HepG2 (cell line): ENCODE measurements at regions not wholly inside any gene's neighbourhood (a gene's known extent, or its start where the extent isn't known, plus 50 kb on each side); places are given as distances from the start of the nearest gene placed in this dataset.
A peak's percentile ranks its signal among the peaks of the same experiment; 100 is the strongest.

ENCODE experiments used
- ARID4A ChIP-seq: sonication (generic); formaldehyde crosslinking; IDR thresholded peaks from 2 replicates; pipeline ENCODE4 v1.5.0; 2020; ENCODE audit warnings: mild to moderate bottlenecking, missing genetic modification reagents, borderline replicate concordance
- CHCHD3 ChIP-seq: sonication (generic); formaldehyde crosslinking; IDR thresholded peaks from 2 replicates; pipeline ENCODE4 v1.8.0; 2022; ENCODE audit warnings: mild to moderate bottlenecking, missing genetic modification reagents, moderate library complexity
- DR1 ChIP-seq: sonication (generic); formaldehyde crosslinking; IDR thresholded peaks from 2 replicates; pipeline ENCODE4 v1.8.0; 2021; ENCODE audit warnings: mild to moderate bottlenecking, missing genetic modification reagents, inconsistent platforms
- HBP1 ChIP-seq: IDR thresholded peaks from 2 replicates; pipeline ENCODE4 v1.6.1; 2016; ENCODE audit warnings: low read depth, control low read depth
- KDM6A ChIP-seq: IDR thresholded peaks from 2 replicates; pipeline ENCODE4 v1.6.1; 2016; ENCODE audit warnings: low read depth
- KLF6 ChIP-seq: IDR thresholded peaks from 2 replicates; pipeline ENCODE4 v1.8.0; 2016; ENCODE audit warnings: missing biosample characterization, missing genetic modification reagents
- MTF1 ChIP-seq: sonication (generic); formaldehyde crosslinking; IDR thresholded peaks from 2 replicates; pipeline ENCODE4 v1.5.0; 2020; ENCODE audit warnings: missing genetic modification reagents
- POLR2G ChIP-seq: fragments of 200-400 bp; formaldehyde crosslinking; IDR thresholded peaks from 2 replicates; pipeline ENCODE4 v1.6.1; 2018; ENCODE audit warnings: mild to moderate bottlenecking, low read depth, low read length, moderate library complexity
- PRDM4 ChIP-seq: sonication (generic); formaldehyde crosslinking; IDR thresholded peaks from 2 replicates; pipeline ENCODE4 v1.9.0; 2021; ENCODE audit warnings: missing genetic modification reagents, borderline replicate concordance
- RBM39 ChIP-seq: fragments of 200-400 bp; formaldehyde crosslinking; IDR thresholded peaks from one replicate; pipeline ENCODE4 v1.6.1; 2018; ENCODE audit warnings: antibody characterized with exemption, mild to moderate bottlenecking, low read depth, low read length; ENCODE audit not compliant: poor library complexity, severe bottlenecking
- SOX13 ChIP-seq, 3 experiments: fragments of 450-650 bp in 1 of 3; sonication (generic) in 1 of 3; formaldehyde crosslinking in 1 of 3; IDR thresholded peaks in 2 of 3; conservative IDR thresholded peaks in 1 of 3; 2 replicates each; pipeline versions ENCODE4 v1.5.0 to v1.6.1; 2016 to 2020; ENCODE audit warnings: antibody characterized with exemption in 1 of 3, mild to moderate bottlenecking in 1 of 3, missing compliant biosample characterization in 1 of 3, missing genetic modification reagents in 1 of 3, moderate library complexity in 1 of 3
- SOX6 ChIP-seq, 2 experiments: fragments of 450-650 bp in 1 of 2; sonication (generic) in 1 of 2; formaldehyde crosslinking in 1 of 2; IDR thresholded peaks; 2 replicates each; pipeline versions ENCODE4 v1.4.0 to v1.6.1; 2017 to 2020; ENCODE audit warnings: antibody characterized with exemption in 1 of 2, mild to moderate bottlenecking in 1 of 2, missing genetic modification reagents in 1 of 2
- SP2 ChIP-seq: sonication (generic); formaldehyde crosslinking; IDR thresholded peaks from 2 replicates; pipeline ENCODE4 v1.5.1; 2020; ENCODE audit warnings: mild to moderate bottlenecking, missing genetic modification reagents
- SRF ChIP-seq: IDR thresholded peaks from 2 replicates; pipeline ENCODE4 v1.6.1; 2011; ENCODE audit warnings: mild to moderate bottlenecking, low read depth, low read length, moderate library complexity
- TAF1 ChIP-seq: sonication (generic); formaldehyde crosslinking; IDR thresholded peaks from 2 replicates; pipeline ENCODE4 v1.4.0; 2020; ENCODE audit warnings: missing genetic modification reagents
- TEAD3 ChIP-seq: optimal IDR thresholded peaks from 2 replicates; pipeline ENCODE3; 2016; ENCODE audit warnings: borderline replicate concordance
- XRCC5 ChIP-seq: fragments of 200-400 bp; formaldehyde crosslinking; optimal IDR thresholded peaks from 2 replicates; pipeline ENCODE3; 2017; ENCODE audit warnings: mild to moderate bottlenecking, low read length
- ZBTB21 ChIP-seq: sonication (generic); formaldehyde crosslinking; IDR thresholded peaks from 2 replicates; pipeline ENCODE4 v1.4.0; 2020; ENCODE audit warnings: missing genetic modification reagents
- ZNF124 ChIP-seq: sonication (generic); formaldehyde crosslinking; IDR thresholded peaks from 2 replicates; pipeline ENCODE4 v1.4.0; 2020; ENCODE audit warnings: missing genetic modification reagents
- ZNF207 ChIP-seq: fragments of 450-650 bp; IDR thresholded peaks from 2 replicates; pipeline ENCODE4 v1.6.1; 2016; ENCODE audit warnings: antibody characterized with exemption, borderline replicate concordance
- ZNF24 ChIP-seq: fragments of 450-650 bp; IDR thresholded peaks from 2 replicates; pipeline ENCODE4 v1.6.1; 2017; ENCODE audit warnings: antibody characterized with exemption, mild to moderate bottlenecking
- ZNF430 ChIP-seq: sonication (generic); formaldehyde crosslinking; IDR thresholded peaks from 2 replicates; pipeline ENCODE4 v1.9.0; 2021; ENCODE audit warnings: mild to moderate bottlenecking, missing genetic modification reagents
- ZNF460 ChIP-seq: sonication (generic); formaldehyde crosslinking; IDR thresholded peaks from 2 replicates; pipeline ENCODE4 v1.5.1; 2020; ENCODE audit warnings: missing genetic modification reagents, mild to moderate bottlenecking, borderline replicate concordance
- ZSCAN12 ChIP-seq: sonication (generic); formaldehyde crosslinking; IDR thresholded peaks from 2 replicates; pipeline ENCODE4 v1.9.0; 2021; ENCODE audit warnings: mild to moderate bottlenecking, missing genetic modification reagents

- no peak for TF ChIP-seq DR1
- no peak for TF ChIP-seq CHCHD3
- TF ChIP-seq MTF1 (CRISPR knock-in tag): no peak
- no peak for TF ChIP-seq ZNF430 (CRISPR knock-in tag)
- no peak for TF ChIP-seq XRCC5
- no peak for TF ChIP-seq ZNF207
- no peak for TF ChIP-seq POLR2G
- TF ChIP-seq ARID4A (CRISPR knock-in tag): no peak; the same call in 1 of the 2 replicates
- TF ChIP-seq ZNF124 (CRISPR knock-in tag): no peak
- TF ChIP-seq SP2 (CRISPR knock-in tag): no peak
- TF ChIP-seq RBM39: no peak
- peak; percentile 46 for TF ChIP-seq TEAD3
- TF ChIP-seq ZNF460 (CRISPR knock-in tag): no peak
- TF ChIP-seq HBP1 (CRISPR knock-in tag): no peak
- no peak for TF ChIP-seq KLF6
- no peak for TF ChIP-seq TAF1
- TF ChIP-seq PRDM4: no peak
- peak; percentile 61; the same call in 1 of the 2 replicates for TF ChIP-seq KDM6A (CRISPR knock-in tag)
- TF ChIP-seq ZSCAN12 (CRISPR knock-in tag): no peak
- TF ChIP-seq ZNF24: no peak
- TF ChIP-seq SRF: no peak
- no peak for TF ChIP-seq SOX6 (IDR thresholded peaks at IDR 0.05)
- peak; percentile 35; the same call in 1 of the 2 replicates for TF ChIP-seq SOX6 (CRISPR knock-in tag; IDR thresholded peaks at IDR 0.05)
- TF ChIP-seq SOX13 (IDR thresholded peaks at IDR 0.05): no peak
- 0 out of 4 replicates have a peak, but pooled peaks of 1 of the 2 experiments have one; percentile 20 for TF ChIP-seq SOX13 (CRISPR knock-in tag; conservative IDR thresholded peaks at IDR 0.05 in 1 of 2, IDR thresholded peaks at IDR 0.05 in 1 of 2)
- TF ChIP-seq ZBTB21 (CRISPR knock-in tag): no peak
Measured at GRCh38 chr21:43311301-43311817, 115.6 kb downstream of the SIK1 start (continued).
